GM18909 (cell line): ENCODE measurements at regions not wholly inside any gene's neighbourhood (a gene's known extent, or its start where the extent isn't known, plus 50 kb on each side); places are given as distances from the start of the nearest gene placed in this dataset.
"Not testable (repeated sequence)": the region's sequence is repeated elsewhere in the genome, so short reads cannot be mapped to it uniquely, and the experiment has no call there.

ENCODE experiments used
- ATAC-seq: cut with Tn5 transposase; IDR thresholded peaks from one replicate; pipeline ENCODE4 v1.9.1; 2021; ENCODE audit warnings: mild to moderate bottlenecking; ENCODE audit not compliant: unreplicated experiment, poor library complexity

DNA sequence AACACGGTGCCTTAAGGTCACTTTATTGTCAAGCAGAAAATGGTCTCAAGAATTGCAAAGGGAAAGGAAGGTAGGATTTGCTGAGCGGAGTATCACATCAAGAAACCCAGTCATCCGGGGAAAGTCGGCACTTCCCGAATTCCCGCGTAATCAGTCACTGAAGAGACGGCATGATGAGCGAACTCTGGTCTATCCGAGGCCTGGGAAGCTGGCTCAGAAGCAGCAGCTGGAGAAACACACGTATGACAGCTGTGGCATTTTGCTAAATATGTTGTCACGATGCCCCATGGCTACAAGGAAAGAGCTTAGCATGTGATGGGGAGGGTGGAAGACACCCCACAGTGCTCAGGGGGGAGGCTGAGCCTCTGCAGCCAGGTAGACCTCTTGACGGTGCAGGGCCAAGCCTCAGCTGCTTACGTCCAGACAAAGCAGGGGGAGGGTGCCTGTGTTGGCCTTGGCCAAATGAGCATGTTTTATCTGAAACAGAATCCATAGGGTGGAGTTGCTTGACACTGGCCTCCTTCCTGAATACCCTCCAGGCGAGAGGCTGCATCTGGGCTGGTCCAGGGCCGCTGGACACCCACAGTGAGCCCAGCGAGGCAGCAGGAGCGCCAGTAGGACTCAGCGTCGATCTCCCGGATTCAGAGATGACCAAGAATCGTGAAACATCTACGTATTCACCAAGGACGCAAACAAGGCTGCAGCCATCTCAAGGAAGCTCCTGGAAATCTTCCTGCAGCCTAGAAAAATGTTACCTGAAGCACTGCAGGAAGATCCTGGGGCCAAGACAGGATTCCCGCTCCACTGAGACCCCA, 118.8 kb upstream of the AFDN start:
- ATAC-seq, result no peak

- ATAC-seq, result no peak
Measured at GRCh38 chr6:167708501-167709094, 118.1 kb upstream of the AFDN start.

- ATAC-seq, result no peak
Measured at GRCh38 chr6:167709196-167709595, 117.5 kb upstream of the AFDN start.

DNA sequence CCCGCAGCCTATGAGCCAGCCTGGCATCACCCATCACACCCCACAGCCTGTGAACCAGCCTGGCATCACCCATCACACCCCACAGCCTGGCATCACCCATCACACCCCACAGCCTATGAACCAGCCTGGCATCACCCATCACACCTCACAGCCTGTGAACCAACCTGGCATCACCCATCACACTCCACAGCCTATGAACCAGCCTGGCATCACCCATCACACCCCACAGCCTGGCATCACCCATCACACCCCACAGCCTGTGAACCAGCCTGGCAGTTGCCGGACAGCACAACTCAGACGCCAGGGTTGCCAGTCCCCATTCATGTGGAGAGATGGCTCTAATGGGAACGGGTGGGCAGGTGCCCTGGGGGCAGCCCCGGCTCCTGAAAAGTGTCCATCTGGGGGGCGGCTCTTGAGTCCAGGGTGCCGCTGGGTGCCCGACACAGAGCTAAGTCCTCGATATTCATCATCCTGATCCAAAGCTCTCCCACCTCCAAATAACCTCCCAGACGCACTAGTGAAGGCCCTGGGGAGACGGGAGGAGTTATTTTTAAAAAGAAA, 116.9 kb upstream of the AFDN start:
- not testable (repeated sequence) for ATAC-seq

GRCh38 chr6:167710363-167710920, 116.3 kb upstream of the AFDN start:
- no peak for ATAC-seq

- ATAC-seq, result no peak
Measured at GRCh38 chr6:167711211-167711610, 115.5 kb upstream of the AFDN start.

DNA sequence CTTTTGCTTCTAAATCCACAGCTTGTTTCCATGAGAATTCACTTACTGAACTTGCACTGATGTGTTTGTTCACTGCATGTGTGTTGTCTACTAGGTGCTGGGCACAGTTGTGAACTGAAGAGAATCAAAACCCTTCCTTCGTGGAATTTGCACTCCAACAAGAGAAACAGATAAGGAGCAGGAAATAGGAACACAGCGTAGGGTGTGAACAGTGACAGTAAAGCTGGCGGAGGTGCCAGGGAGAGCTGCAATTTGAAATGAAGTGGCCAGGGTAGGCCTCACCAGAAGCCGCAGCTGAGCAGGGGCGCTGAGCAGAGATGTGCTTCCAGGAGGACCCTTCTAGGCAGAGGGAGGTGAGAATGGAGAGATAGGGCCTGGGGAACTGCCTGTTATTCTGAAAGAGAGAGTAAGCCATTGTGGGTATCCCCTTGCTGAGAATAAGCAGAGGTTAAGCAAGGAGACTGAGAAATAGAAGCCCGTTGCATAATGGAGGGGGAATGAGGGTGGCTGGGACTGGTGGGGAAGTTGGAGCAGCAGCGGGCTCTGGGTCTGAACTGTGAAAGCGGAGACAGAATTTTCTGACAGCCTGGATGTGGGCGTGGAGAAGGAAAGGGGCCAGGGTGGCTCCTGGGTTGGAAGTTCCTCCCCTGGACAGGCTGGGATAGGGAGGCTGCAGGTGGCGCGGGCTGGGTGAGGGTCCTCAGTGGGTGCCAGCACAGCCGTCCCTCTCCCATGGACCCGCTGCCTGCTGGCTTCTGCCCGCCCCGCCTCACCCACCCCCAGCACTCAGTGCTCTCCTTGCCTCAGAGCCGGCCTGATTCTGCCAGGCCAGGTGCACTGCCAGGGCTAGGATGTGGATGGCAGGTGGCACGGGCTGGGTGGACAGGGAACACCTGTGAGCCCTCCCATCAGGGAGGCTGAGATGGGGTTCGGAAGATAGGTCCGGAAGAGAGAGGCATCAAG, 114.7 kb upstream of the AFDN start:
- no peak for ATAC-seq

DNA sequence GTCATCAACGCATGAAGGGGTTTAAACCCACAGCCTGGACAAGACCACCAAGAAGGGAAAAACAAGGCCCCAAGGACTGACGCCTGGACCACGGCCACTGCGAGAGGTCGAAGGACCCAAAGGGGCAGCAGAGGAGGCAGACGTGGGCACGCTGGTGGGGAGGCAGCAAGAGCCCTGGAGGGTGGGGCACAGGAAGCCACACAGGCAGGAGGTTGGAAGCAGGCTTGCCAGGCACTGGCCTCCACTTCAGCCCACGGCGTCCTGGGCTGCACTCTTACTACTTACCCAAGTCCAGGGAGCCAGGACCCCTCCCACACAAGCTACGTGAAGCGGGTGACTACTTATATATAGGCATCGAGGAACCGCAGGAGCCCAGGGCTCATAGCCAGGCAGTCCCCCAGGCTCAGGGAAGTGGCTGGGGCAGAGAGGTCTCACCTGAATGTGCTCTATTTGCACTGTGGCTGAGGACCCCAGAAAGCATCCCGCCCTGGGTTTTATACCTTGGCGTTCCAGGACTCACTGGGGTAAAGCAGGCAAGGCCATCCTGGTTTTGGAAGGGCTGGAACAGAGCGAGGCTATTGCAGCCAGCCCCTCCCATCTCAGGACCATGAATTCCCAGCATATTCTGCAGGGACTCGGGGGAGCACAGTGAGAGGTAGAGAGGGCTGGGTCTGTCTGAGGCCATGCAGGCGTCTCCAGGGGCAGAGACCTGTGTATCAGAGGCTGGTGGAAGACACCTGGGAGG, 113.8 kb upstream of the AFDN start:
- no peak for ATAC-seq

DNA sequence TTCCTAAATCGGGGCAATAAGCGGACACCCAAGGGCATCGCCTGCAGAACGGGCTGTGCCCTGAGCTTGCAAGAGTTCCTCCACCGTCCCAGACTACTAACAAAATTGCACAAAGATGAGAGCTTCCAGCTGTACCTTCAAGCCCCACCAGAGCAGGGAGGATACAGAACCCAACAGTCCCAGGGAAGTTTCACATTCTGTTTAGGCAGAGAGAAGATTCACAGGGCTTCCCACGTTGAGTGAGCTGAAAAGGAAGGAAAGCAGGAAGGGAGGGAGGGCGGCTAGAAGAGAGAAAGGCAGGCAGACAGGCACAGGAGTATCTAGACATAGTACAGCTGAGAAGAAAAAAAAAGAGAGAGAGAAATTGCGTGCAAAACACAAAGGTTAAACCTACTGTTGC, 112.6 kb upstream of the AFDN start:
- ATAC-seq, result no peak

DNA sequence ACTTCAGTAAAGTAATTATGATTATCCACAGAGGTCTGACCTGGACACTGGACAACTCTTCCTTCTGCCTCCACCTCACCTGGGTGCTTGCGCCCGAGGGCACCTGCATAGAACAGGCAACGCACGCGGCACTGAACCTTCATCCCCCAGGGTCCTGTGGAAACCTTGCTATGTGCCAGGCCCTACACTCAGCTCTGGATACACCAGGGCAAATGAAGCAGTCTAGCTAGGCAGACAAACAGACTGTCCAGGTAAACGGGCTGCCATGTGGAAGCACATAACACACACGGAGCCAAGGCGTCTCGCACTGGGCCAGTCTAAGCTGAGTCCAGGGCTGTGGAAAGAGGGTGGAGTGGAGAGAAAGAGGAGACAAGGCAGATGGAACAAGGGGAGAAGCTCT, 109.3 kb upstream of the AFDN start:
- ATAC-seq, result no peak

GRCh38 chr6:167717867-167718266, 108.8 kb upstream of the AFDN start:
- ATAC-seq, result no peak

- ATAC-seq, result no peak
Measured at GRCh38 chr6:167719920-167720319, 106.8 kb upstream of the AFDN start.

GRCh38 chr6:167720456-167721285, 106.0 kb upstream of the AFDN start:
- no peak for ATAC-seq

GRCh38 chr6:167721291-167721690, 105.4 kb upstream of the AFDN start:
- no peak for ATAC-seq

DNA sequence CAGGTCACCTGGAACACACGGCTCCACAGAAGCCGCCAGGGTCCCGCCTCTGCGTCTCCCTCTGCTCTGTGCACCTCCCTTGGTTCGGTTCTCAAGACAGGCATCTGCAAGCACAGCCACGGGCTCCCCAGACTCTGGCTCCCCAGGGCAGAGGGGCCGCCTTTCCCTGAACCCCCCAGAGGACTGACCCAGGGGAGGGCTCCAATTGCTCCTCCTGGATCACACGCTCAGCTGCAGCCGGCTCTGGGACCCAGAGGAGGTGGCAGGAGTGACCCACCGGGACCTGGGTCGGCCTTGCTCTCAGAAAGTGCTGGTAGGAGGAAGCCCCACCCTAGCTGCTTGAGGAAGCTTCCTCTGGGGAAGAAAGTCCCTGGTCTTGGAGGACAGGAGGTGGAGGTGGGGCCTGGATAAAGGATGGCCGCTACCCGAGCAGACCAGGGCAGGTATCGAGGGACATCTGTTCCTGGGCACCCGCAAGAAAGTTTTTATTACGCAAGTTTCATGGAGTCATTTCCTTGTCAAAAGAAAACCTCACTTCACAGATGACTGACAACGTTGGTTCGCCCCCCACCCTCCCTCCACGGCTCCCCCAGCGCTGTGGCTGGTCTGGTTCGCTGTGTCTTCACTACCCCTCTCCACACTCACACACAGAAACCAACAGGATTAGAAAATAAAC, 103.9 kb upstream of the AFDN start:
- ATAC-seq, result no peak

- no peak for ATAC-seq
Measured at GRCh38 chr6:167726043-167726621, 100.6 kb upstream of the AFDN start.

DNA sequence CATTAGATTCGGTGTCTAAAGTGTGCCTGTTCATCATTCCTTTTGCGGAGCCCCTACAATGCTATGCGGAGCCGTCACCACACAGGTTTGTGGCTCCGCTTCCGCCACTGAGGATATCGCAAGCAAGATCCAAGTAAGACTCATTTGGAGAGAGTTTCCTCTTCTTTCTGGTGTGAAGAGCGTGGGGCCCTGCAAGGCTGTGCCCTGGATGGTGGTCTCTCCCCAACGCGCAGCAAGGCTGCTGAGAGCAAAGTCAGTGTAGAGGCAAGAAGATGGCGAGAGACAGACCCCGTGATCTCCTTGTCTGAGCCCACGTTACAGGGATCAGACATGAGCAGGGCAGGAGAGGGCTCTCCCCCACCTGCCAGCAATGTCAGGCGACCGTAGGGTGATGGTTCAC, 96.3 kb upstream of the AFDN start:
- ATAC-seq, result no peak

GRCh38 chr6:167731216-167731615, 95.5 kb upstream of the AFDN start:
- ATAC-seq, result no peak
